Cerebellar cortex (tissue), 1 donor: ENCODE measurements at regions not wholly inside any gene's neighbourhood (a gene's known extent, or its start where the extent isn't known, plus 50 kb on each side); places are given as distances from the start of the nearest gene placed in this dataset.
"Not testable (repeated sequence)": the region's sequence is repeated elsewhere in the genome, so short reads cannot be mapped to it uniquely, and the experiment has no call there.

Source experiments
- DNase-seq: peaks from one replicate; pipeline ENCODE4 v3.0.0-alpha.2; 2015; ENCODE audit warnings: low spot score

GRCh38 chr13:48808683-48809082 lies 155.0 kb downstream of the CYSLTR2 start:
- no peak for DNase-seq

- DNase-seq = no peak
These were observed 156.3 kb downstream of the CYSLTR2 start for GRCh38 chr13:48810013-48810412.

- DNase-seq = no peak
These were observed 159.8 kb downstream of the CYSLTR2 start for GRCh38 chr13:48813518-48813917.

- DNase-seq = no peak
These were observed 159.0 kb upstream of the FNDC3A start for GRCh38 chr13:48816700-48817099.

- no peak for DNase-seq
These were observed 158.4 kb upstream of the FNDC3A start for GRCh38 chr13:48817166-48817802.

GRCh38 chr13:48818495-48819356 lies 157.0 kb upstream of the FNDC3A start:
- no peak for DNase-seq

GRCh38 chr13:48819376-48819775 lies 156.3 kb upstream of the FNDC3A start:
- no peak for DNase-seq

GRCh38 chr13:48819899-48820298 lies 155.8 kb upstream of the FNDC3A start:
- no peak for DNase-seq

GRCh38 chr13:48823526-48823925 lies 152.2 kb upstream of the FNDC3A start:
- DNase-seq = not testable (repeated sequence)

- no peak for DNase-seq
These were observed 149.7 kb upstream of the FNDC3A start for GRCh38 chr13:48826039-48826438.

- not testable (repeated sequence) for DNase-seq
These were observed 148.7 kb upstream of the FNDC3A start for GRCh38 chr13:48826922-48827454.

GRCh38 chr13:48827709-48828108 lies 148.0 kb upstream of the FNDC3A start:
- no peak for DNase-seq

GRCh38 chr13:48828962-48829411 lies 146.7 kb upstream of the FNDC3A start:
- no peak for DNase-seq

GRCh38 chr13:48829536-48829935 lies 146.2 kb upstream of the FNDC3A start:
- DNase-seq = no peak

- DNase-seq = no peak
These were observed 144.5 kb upstream of the FNDC3A start for GRCh38 chr13:48831248-48831647.

GRCh38 chr13:48833412-48833811 lies 142.3 kb upstream of the FNDC3A start:
- no peak for DNase-seq

- DNase-seq = not testable (repeated sequence)
These were observed 140.4 kb upstream of the FNDC3A start for GRCh38 chr13:48835326-48835725.

- no peak for DNase-seq
These were observed 137.3 kb upstream of the FNDC3A start for GRCh38 chr13:48838193-48838973.

GRCh38 chr13:48839171-48839570 lies 136.5 kb upstream of the FNDC3A start:
- no peak for DNase-seq

- no peak for DNase-seq
These were observed 135.3 kb upstream of the FNDC3A start for GRCh38 chr13:48840366-48840765.

- no peak for DNase-seq
These were observed 133.4 kb upstream of the FNDC3A start for GRCh38 chr13:48842316-48842715.
